H9 (cell line): ENCODE measurements at regions not wholly inside any gene's neighbourhood (a gene's known extent, or its start where the extent isn't known, plus 50 kb on each side); places are given as distances from the start of the nearest gene placed in this dataset.
"Not testable (repeated sequence)": the region's sequence is repeated elsewhere in the genome, so short reads cannot be mapped to it uniquely, and the experiment has no call there.

ENCODE experiments used
- DNase-seq: peaks from one replicate; pipeline ENCODE4 v3.0.0-alpha.2; 2017
- H2AFZ ChIP-seq: one replicate; pipeline ENCODE4 v1.6.1; 2013; ENCODE audit warnings: mild to moderate bottlenecking, low read length, control low read depth, moderate library complexity
- H2AK5ac ChIP-seq: 2 replicates; pipeline ENCODE4 v1.6.1; 2013; ENCODE audit warnings: low read length, control low read depth, mixed read lengths; ENCODE audit not compliant: insufficient read length
- H2BK120ac ChIP-seq: one replicate; pipeline ENCODE4 v1.6.1; 2013; ENCODE audit warnings: low read depth, mild to moderate bottlenecking, low read length, control low read depth, inconsistent platforms; ENCODE audit not compliant: poor library complexity, severe bottlenecking
- H2BK12ac ChIP-seq: 2 replicates; pipeline ENCODE4 v1.6.1; 2013; ENCODE audit warnings: low read length, control low read depth, mixed read lengths, low read depth; ENCODE audit not compliant: insufficient read length
- H2BK15ac ChIP-seq: 2 replicates; pipeline ENCODE4 v1.6.1; 2013; ENCODE audit warnings: low read depth, low read length, control low read depth
- H2BK20ac ChIP-seq: one replicate; pipeline ENCODE4 v1.6.1; 2013; ENCODE audit warnings: low read depth, mild to moderate bottlenecking, low read length, control low read depth, inconsistent platforms; ENCODE audit not compliant: poor library complexity, severe bottlenecking
- H2BK5ac ChIP-seq: 2 replicates; pipeline ENCODE4 v1.6.1; 2013; ENCODE audit warnings: low read length, control low read depth, mixed read lengths; ENCODE audit not compliant: insufficient read length
- H3K14ac ChIP-seq: 2 replicates; pipeline ENCODE4 v1.6.1; 2013; ENCODE audit warnings: low read length, control low read depth; ENCODE audit not compliant: insufficient read depth
- H3K18ac ChIP-seq: 2 replicates; pipeline ENCODE4 v1.6.1; 2013; ENCODE audit warnings: low read depth, mild to moderate bottlenecking, mixed read lengths, low read length, control low read depth; ENCODE audit not compliant: insufficient read length
- H3K23ac ChIP-seq: 2 replicates; pipeline ENCODE4 v1.6.1; 2013; ENCODE audit warnings: low read length, control low read depth, mixed read lengths, low read depth; ENCODE audit not compliant: insufficient read length
- H3K23me2 ChIP-seq: 2 replicates; pipeline ENCODE4 v1.6.1; 2013; ENCODE audit warnings: low read depth, mild to moderate bottlenecking, mixed read lengths, low read length, control low read depth; ENCODE audit not compliant: insufficient read length, poor library complexity, severe bottlenecking
- H3K27ac ChIP-seq: 2 replicates; pipeline ENCODE4 v1.5.1; 2013; ENCODE audit warnings: low read length, control low read depth, mixed read lengths, low read depth; ENCODE audit not compliant: insufficient read length
- H3K27me3 ChIP-seq: 2 replicates; pipeline ENCODE4 v1.6.1; 2013; ENCODE audit warnings: low read length, control low read depth, inconsistent platforms; ENCODE audit not compliant: insufficient read depth
- H3K4ac ChIP-seq: 2 replicates; pipeline ENCODE4 v1.6.1; 2013; ENCODE audit warnings: low read depth, mild to moderate bottlenecking, control low read depth, inconsistent platforms, low read length, moderate library complexity
- H3K4me1 ChIP-seq: 2 replicates; pipeline ENCODE4 v1.6.1; 2013; ENCODE audit warnings: low read length, control low read depth, inconsistent platforms; ENCODE audit not compliant: insufficient read depth
- H3K4me2 ChIP-seq: 2 replicates; pipeline ENCODE4 v1.6.1; 2013; ENCODE audit warnings: low read length, control low read depth, mixed read lengths; ENCODE audit not compliant: insufficient read length, insufficient read depth
- H3K56ac ChIP-seq: 2 replicates; pipeline ENCODE4 v1.6.1; 2013; ENCODE audit warnings: low read depth, mild to moderate bottlenecking, mixed read lengths, low read length, control low read depth; ENCODE audit not compliant: insufficient read length
- H3K79me1 ChIP-seq: 2 replicates; pipeline ENCODE4 v1.6.1; 2013; ENCODE audit warnings: low read depth, mild to moderate bottlenecking, moderate library complexity, low read length, control low read depth, inconsistent platforms; ENCODE audit not compliant: insufficient read depth, poor library complexity, severe bottlenecking
- H3K79me2 ChIP-seq: 2 replicates; pipeline ENCODE4 v1.6.1; 2013; ENCODE audit warnings: low read length, control low read depth, inconsistent platforms; ENCODE audit not compliant: insufficient read depth
- H3K9ac ChIP-seq: 2 replicates; pipeline ENCODE4 v1.6.1; 2013; ENCODE audit warnings: low read length, control low read depth, mixed read lengths; ENCODE audit not compliant: insufficient read length; ENCODE audit errors: extremely low read depth
- H3K9me3 ChIP-seq: one replicate; pipeline ENCODE4 v1.6.1; 2013; ENCODE audit warnings: low read depth, low read length, inconsistent platforms; ENCODE audit not compliant: control insufficient read depth
- H3T11ph ChIP-seq: one replicate; pipeline ENCODE4 v1.6.1; 2013; ENCODE audit warnings: mild to moderate bottlenecking, low read length, control low read depth, inconsistent platforms
- H4K20me1 ChIP-seq: one replicate; pipeline ENCODE4 v1.6.1; 2013; ENCODE audit not compliant: control insufficient read depth, insufficient read length, insufficient read depth
- H4K5ac ChIP-seq: 2 replicates; pipeline ENCODE4 v1.6.1; 2013; ENCODE audit warnings: low read depth, mild to moderate bottlenecking, mixed read lengths, low read length, control low read depth; ENCODE audit not compliant: insufficient read length
- H4K8ac ChIP-seq: replicated peaks from 2 replicates; pipeline ENCODE4 v1.6.1; 2013; ENCODE audit warnings: low read length, control low read depth, mixed read lengths, low read depth; ENCODE audit not compliant: insufficient read length
- H4K91ac ChIP-seq: 2 replicates; pipeline ENCODE4 v1.6.1; 2013; ENCODE audit warnings: low read depth, mild to moderate bottlenecking, moderate library complexity, mixed read lengths, low read length, control low read depth; ENCODE audit not compliant: insufficient read length
- H3K27ac Mint-ChIP-seq, 3 experiments: 2 replicates in 2 of 3; 3 replicates in 1 of 3; pipeline ENCODE4 v1.8.0; 2020 to 2021; ENCODE audit warnings: mixed read lengths in 3 of 3, mild to moderate bottlenecking in 1 of 3, moderate library complexity in 1 of 3
- H3K27me3 Mint-ChIP-seq: 2 replicates; pipeline ENCODE4 v1.8.0; 2021; ENCODE audit warnings: low read depth, mild to moderate bottlenecking, moderate library complexity, mixed read lengths
- H3K36me3 Mint-ChIP-seq, 3 experiments: 2 replicates in 2 of 3; 3 replicates in 1 of 3; pipeline ENCODE4 v1.8.0; 2020 to 2021; ENCODE audit warnings: low read depth in 3 of 3, mixed read lengths in 3 of 3; ENCODE audit not compliant: insufficient read depth in 1 of 3
- H3K4me1 Mint-ChIP-seq, 2 experiments: 2 replicates each; pipeline ENCODE4 v1.8.0; 2020; ENCODE audit warnings: mixed read lengths in 2 of 2
- H3K4me3 Mint-ChIP-seq, 2 experiments: 2 replicates in 1 of 2; 3 replicates in 1 of 2; pipeline ENCODE4 v1.8.0; 2020 to 2021; ENCODE audit warnings: mild to moderate bottlenecking in 2 of 2, mixed read lengths in 2 of 2, moderate library complexity in 1 of 2
- H3K9me3 Mint-ChIP-seq, 2 experiments: 2 replicates in 1 of 2; 3 replicates in 1 of 2; pipeline ENCODE4 v1.8.0; 2020; ENCODE audit warnings: mild to moderate bottlenecking in 2 of 2, mixed read lengths in 2 of 2, moderate library complexity in 1 of 2
- CTCF ChIP-seq: fragments of 200-600 bp; sonication (generic); conservative IDR thresholded peaks from 3 replicates; pipeline ENCODE4 v1.8.0; 2021; ENCODE audit warnings: antibody characterized with exemption, mild to moderate bottlenecking
- WGBS: extraction: QIAGEN DNeasy Blood & Tissue Kit; methylation state at CpG from one replicate; pipeline ENCODE4 v1.1.7; 2013; ENCODE audit warnings: missing lambda C conversion rate, low lambda C conversion rate, mixed read lengths; ENCODE audit not compliant: insufficient read length; ENCODE audit errors: extremely low coverage; 5-methylcytosine and 5-hydroxymethylcytosine counted together

GRCh38 chr4:81715757-81716156, 244.1 kb upstream of the RASGEF1B start:
- H3K4me2 ChIP-seq = no peak overlapping the region
- no CpG with 5 or more reads among the region's 5 CpGs for WGBS
- H4K20me1 ChIP-seq = no peaks in the 10 kb centered on the region
- no peak overlapping the region for H4K8ac ChIP-seq
- H3K9me3 ChIP-seq = no peaks in the 10 kb centered on the region
- Mint-ChIP-seq H3K27ac (no peak overlapping the region; a peak in 1 of 7 replicates), H3K27me3 (no peaks in the 10 kb centered on the region; the same call in none of the 2 replicates), H3K36me3 (peaks cover 0 to 2% (median 0%) of the 10 kb centered on the region in 3 experiments; a peak in 1 of 7 replicates), H3K4me1 (peaks cover 17 to 18% of the 10 kb centered on the region in 2 experiments), H3K9me3 (no peaks in the 10 kb centered on the region), H3K4me3 (peak overlapping the region in 1 of 2 experiments; percentile 1; a peak in 1 of 5 replicates)
- H4K91ac ChIP-seq = no peak overlapping the region
- H3K56ac ChIP-seq = no peak overlapping the region
- H2AFZ ChIP-seq = no peak overlapping the region
- no peaks in the 10 kb centered on the region for H3K23me2 ChIP-seq
- no peak overlapping the region for H3K4ac ChIP-seq
- H2BK15ac ChIP-seq = no peak overlapping the region
- DNase-seq = no peak
- H3K27ac ChIP-seq = no peak overlapping the region
- H2BK120ac ChIP-seq = no peak overlapping the region
- H4K5ac ChIP-seq = no peak overlapping the region
- no peak overlapping the region for H2BK5ac ChIP-seq
- no peak overlapping the region for H2BK20ac ChIP-seq
- H3K18ac ChIP-seq = no peak overlapping the region
- H3K27me3 ChIP-seq = no peaks in the 10 kb centered on the region
- no peaks in the 10 kb centered on the region for H3K79me2 ChIP-seq
- H3K14ac ChIP-seq = no peak overlapping the region
- no peak overlapping the region for H3K9ac ChIP-seq
- H3K4me1 ChIP-seq = no peaks in the 10 kb centered on the region; the same call in 1 of the 2 replicates
- TF ChIP-seq CTCF = no peak
- H3T11ph ChIP-seq = no peak overlapping the region
- no peaks in the 10 kb centered on the region for H3K79me1 ChIP-seq
- no peak overlapping the region for H2BK12ac ChIP-seq
- no peak overlapping the region for H2AK5ac ChIP-seq
- H3K23ac ChIP-seq = no peak overlapping the region

GRCh38 chr4:81715357-81715756, 243.7 kb upstream of the RASGEF1B start:
- not testable (repeated sequence) for H3K18ac ChIP-seq, H3T11ph ChIP-seq, H3K4ac ChIP-seq, H3K4me3 Mint-ChIP-seq, H2BK20ac ChIP-seq, H3K9me3 ChIP-seq, H2BK5ac ChIP-seq, H2BK120ac ChIP-seq, H3K27me3 Mint-ChIP-seq, H4K20me1 ChIP-seq, H2AK5ac ChIP-seq, H3K79me2 ChIP-seq, H3K23ac ChIP-seq, H2BK15ac ChIP-seq, H3K56ac ChIP-seq, H3K4me2 ChIP-seq, H3K27ac ChIP-seq, H3K4me1 ChIP-seq, H3K36me3 Mint-ChIP-seq, H4K8ac ChIP-seq, H3K9me3 Mint-ChIP-seq, H4K91ac ChIP-seq, H3K27me3 ChIP-seq, H3K9ac ChIP-seq, H2AFZ ChIP-seq, H3K79me1 ChIP-seq, H3K23me2 ChIP-seq, H2BK12ac ChIP-seq
- no CpG with 5 or more reads among the region's 8 CpGs for WGBS
- peak overlapping the region; percentile 82 for H4K5ac ChIP-seq
- DNase-seq = peak; percentile 38
- 0 out of 2 replicates have a peak overlapping the region, but pooled peaks have one; percentile 63 for H3K14ac ChIP-seq
- H3K4me1 Mint-ChIP-seq = peaks cover 17 to 18% of the 10 kb centered on the region in 2 experiments
- H3K27ac Mint-ChIP-seq = peak overlapping the region in 2 of 3 experiments; percentile 40 to 65; a peak in 2 of 7 replicates
